GM20000 (cell line): ENCODE measurements at regions not wholly inside any gene's neighbourhood (a gene's known extent, or its start where the extent isn't known, plus 50 kb on each side); places are given as distances from the start of the nearest gene placed in this dataset.

Experiments used
- DNase-seq: peaks from one replicate; pipeline ENCODE4 v3.0.0; 2012; ENCODE audit warnings: low spot score
- TF ChIP-seq, protein P1 (sequence below): IDR thresholded peaks from 2 replicates; pipeline ENCODE4 v1.5.1; 2012; ENCODE audit warnings: mild to moderate bottlenecking, control low read depth; ENCODE audit errors: extremely low read depth, missing control alignments

DNA sequence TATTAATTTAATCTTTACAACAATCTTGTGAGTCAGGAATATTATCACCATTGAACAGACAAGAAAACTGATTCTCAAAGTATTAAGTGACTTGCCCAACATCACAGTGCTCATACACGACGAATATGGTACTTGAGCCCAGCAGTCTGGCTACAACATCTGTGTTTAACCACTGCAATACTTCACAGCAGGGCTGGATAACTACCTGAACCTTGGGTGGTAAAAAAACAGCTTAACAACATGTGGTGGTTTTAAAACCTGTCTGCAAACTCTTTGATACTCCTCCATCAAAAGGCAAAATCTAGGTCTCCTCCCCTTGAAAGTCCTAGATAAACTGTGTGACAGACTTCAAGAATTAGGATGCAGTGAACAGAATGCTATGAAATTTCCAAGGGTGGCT is 424.6 kb upstream of the CADM1 start:
- TF ChIP-seq, protein P1, sequence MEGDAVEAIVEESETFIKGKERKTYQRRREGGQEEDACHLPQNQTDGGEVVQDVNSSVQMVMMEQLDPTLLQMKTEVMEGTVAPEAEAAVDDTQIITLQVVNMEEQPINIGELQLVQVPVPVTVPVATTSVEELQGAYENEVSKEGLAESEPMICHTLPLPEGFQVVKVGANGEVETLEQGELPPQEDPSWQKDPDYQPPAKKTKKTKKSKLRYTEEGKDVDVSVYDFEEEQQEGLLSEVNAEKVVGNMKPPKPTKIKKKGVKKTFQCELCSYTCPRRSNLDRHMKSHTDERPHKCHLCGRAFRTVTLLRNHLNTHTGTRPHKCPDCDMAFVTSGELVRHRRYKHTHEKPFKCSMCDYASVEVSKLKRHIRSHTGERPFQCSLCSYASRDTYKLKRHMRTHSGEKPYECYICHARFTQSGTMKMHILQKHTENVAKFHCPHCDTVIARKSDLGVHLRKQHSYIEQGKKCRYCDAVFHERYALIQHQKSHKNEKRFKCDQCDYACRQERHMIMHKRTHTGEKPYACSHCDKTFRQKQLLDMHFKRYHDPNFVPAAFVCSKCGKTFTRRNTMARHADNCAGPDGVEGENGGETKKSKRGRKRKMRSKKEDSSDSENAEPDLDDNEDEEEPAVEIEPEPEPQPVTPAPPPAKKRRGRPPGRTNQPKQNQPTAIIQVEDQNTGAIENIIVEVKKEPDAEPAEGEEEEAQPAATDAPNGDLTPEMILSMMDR, result no peak
- no peak for DNase-seq

DNA sequence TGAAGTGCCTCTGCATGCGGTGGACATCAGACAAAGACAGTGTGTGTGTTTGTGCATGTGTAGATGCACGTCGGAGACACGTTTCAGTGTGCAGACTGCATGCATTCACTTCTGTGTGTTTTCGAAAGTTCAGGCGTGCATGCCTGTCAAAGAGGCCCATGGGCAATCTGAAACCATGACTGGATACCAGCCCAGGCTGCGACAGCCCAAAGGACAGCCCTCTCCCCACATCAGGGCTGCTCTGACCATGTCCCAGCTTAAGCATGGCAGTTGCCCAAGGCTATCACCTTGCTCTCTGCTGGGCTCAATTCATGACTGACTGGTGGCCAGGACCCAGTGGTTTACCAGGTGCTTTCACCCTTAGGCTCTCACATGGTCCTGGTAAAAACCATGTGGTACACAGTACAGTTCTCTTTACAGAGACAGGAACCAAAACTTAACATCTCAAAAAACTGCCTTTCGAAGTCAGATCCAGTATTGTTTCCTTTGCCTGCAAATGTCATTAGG is 423.7 kb upstream of the CADM1 start:
- DNase-seq, result no peak
- TF ChIP-seq, protein P1, result no peak

DNA sequence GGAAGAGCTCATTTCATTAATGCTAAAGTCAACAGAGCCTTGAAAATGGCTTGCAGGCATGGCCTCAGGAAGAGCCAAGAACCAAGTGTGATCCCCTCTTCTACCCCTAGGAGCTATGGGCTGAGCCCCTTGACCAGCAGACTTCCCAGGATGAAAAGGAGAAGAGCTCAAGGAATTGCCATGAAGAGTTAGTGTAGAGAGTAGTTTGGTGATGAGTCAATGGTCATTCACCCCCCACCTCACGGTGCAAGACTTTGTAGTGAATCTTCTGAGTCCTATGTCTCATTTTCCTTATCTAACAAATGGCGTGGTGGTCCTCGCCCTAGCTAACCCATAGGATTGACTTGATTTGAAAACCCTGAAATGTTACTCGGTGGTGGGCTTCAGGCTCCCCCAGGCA is 422.4 kb upstream of the CADM1 start:
- no peak for DNase-seq
- TF ChIP-seq, protein P1, result no peak

DNA sequence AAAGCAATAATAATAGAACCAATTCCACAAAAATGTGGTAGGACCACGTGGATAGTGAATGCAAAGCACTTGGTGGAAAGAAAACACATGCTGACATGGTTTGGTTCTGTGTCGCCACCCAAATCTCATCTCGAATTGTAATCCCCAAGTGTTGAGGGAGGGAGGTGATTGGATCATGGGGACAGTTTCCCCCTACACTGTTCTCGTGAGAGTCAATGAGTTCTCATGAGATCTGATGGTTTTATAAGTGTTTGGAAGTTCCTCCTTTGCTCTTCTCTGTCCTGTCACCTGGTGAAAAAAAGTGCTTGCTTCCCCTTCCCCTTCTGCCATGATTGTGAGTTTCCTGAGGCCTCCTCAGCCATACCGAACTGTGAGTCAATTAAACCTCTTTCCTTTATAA is 421.9 kb upstream of the CADM1 start:
- TF ChIP-seq, protein P1, result no peak
- no peak for DNase-seq

DNA sequence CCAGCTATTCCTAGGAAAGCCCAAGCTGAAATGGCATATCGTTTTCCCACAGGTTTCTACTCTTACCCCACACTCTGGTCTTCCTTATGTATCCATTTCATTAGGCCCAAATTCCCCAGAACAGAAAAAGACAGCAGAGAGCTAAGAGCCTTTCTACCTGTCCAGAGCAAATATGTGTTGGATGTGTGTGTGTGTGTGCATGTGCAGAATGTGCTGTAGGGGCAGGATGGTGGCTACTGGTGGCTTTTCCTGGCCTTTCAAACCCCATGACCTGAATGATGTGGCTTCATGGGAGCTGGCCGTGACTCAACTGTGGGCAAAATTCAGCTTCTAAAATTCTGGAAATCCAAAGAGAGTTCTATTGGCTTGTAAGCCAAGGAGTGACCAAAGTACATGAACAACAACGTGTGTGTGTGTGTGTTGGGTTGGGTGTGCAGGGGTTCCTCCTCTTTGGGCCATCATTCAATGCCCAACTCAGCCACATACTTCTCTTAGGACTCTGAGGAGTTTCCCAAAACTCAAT is 421.4 kb upstream of the CADM1 start:
- DNase-seq, result no peak
- TF ChIP-seq, protein P1, result no peak

DNA sequence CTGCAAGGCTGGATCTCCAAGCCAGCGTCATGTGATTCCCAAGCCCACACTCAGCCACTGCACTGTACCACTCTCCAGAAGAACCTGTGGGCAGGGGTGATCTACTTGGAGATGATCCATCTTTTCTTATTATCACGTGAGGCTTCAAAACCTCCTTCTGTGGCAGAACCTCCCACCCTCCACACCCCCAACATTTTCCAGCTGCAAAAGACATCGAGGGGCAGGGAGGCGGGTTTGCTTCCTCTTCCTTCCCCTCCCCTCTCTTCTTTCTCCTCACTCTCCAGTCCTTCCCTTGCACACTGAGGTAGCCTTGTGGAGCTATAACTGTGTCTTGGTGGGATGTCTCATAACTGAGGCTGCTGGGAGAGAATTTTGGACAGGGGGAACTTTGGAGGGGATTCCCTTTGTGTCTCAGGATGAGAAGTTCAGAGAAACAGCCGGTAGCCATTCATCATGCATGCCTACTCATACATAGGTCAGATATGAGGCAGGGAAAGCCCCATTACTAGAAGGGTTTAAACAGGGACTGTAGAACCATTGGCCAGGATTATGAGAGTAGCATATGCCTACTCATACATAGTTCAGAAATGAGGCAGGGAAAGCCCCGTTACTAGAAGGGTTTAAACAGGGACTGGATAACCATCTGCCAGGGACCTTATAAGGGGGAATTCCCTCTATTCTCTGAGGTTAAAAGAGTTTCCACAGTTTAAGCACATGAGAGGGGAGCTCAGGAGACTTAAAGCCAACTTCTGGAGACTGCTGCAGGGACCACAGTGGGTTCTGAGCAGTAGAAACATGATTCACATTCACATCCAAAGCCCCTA is 420.7 kb upstream of the CADM1 start:
- peak; percentile 68 for DNase-seq
- TF ChIP-seq, protein P1, result no peak

DNA sequence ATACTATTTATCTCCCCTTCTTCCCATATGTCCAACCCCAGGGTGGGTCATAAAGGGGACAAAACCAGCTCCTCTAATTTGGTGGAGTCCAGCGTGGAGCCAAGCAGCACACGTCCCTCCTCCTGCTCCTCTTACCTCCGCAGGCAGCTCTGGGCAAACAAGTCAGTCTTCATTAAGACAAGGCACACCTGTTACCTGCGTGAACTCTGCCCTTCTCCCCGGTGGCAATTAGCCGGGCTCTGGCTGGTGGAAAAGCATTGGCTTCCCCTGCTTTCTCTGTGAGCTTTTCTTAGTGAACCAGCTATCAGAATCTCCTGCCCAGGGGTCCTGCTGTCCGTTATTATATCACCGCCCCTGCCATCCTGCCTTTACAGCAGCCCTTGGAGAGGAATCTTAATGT is 418.7 kb upstream of the CADM1 start:
- TF ChIP-seq, protein P1, result no peak
- no peak for DNase-seq
